Loucy (cell line): ENCODE measurements at regions not wholly inside any gene's neighbourhood (a gene's known extent, or its start where the extent isn't known, plus 50 kb on each side); places are given as distances from the start of the nearest gene placed in this dataset.

Source experiments
- H2AFZ ChIP-seq: fragments of 200-600 bp; sonication (generic); 2 replicates; pipeline ENCODE4 v1.6.0; 2016; ENCODE audit warnings: antibody characterized with exemption, mild to moderate bottlenecking, low read length, moderate library complexity
- H3F3A ChIP-seq: fragments of 200-600 bp; 2 replicates; pipeline ENCODE4 v1.6.0; 2016; ENCODE audit warnings: antibody characterized with exemption, low read depth, mild to moderate bottlenecking
- H3K27me3 ChIP-seq: fragments of 200-600 bp; sonication (generic); 2 replicates; pipeline ENCODE4 v1.6.1; 2014; ENCODE audit warnings: low read length, mild to moderate bottlenecking; ENCODE audit not compliant: insufficient read depth, poor library complexity, severe bottlenecking
- H3K36me3 ChIP-seq: fragments of 200-600 bp; sonication (generic); 2 replicates; pipeline ENCODE4 v1.6.1; 2016; ENCODE audit warnings: low read length; ENCODE audit not compliant: insufficient read depth
- H3K4me1 ChIP-seq: fragments of 200-600 bp; sonication (generic); 2 replicates; pipeline ENCODE4 v1.5.1; 2014; ENCODE audit warnings: low read length, mild to moderate bottlenecking; ENCODE audit not compliant: insufficient read depth, poor library complexity, severe bottlenecking
- H3K4me2 ChIP-seq: fragments of 200-600 bp; sonication (generic); 2 replicates; pipeline ENCODE4 v1.6.0; 2014; ENCODE audit warnings: antibody characterized with exemption, low read length, low read depth, mild to moderate bottlenecking; ENCODE audit not compliant: poor library complexity, severe bottlenecking
- H3K4me3 ChIP-seq: fragments of 200-600 bp; sonication (generic); 2 replicates; pipeline ENCODE4 v1.5.1; 2014; ENCODE audit warnings: low read length, mild to moderate bottlenecking, mixed read lengths; ENCODE audit not compliant: poor library complexity, severe bottlenecking
- H3K79me2 ChIP-seq: fragments of 200-600 bp; sonication (generic); 2 replicates; pipeline ENCODE4 v1.6.1; 2014; ENCODE audit warnings: low read length; ENCODE audit not compliant: insufficient read depth
- H3K9ac ChIP-seq: fragments of 200-600 bp; sonication (generic); 2 replicates; pipeline ENCODE4 v1.6.0; 2014; ENCODE audit warnings: mild to moderate bottlenecking, low read depth, low read length, moderate library complexity; ENCODE audit not compliant: poor library complexity, severe bottlenecking
- H3K9me2 ChIP-seq: fragments of 200-600 bp; sonication (generic); replicated peaks from 2 replicates; pipeline ENCODE4 v1.6.1; 2016; ENCODE audit warnings: low read depth, low read length, mixed read lengths
- H3K9me3 ChIP-seq: fragments of 200-600 bp; sonication (generic); 2 replicates; pipeline ENCODE4 v1.6.1; 2014; ENCODE audit warnings: mild to moderate bottlenecking, antibody characterized with exemption, low read length, low read depth; ENCODE audit not compliant: insufficient read depth
- H4K20me1 ChIP-seq: fragments of 200-600 bp; sonication (generic); 2 replicates; pipeline ENCODE4 v1.6.0; 2014; ENCODE audit warnings: antibody characterized with exemption, low read length, mild to moderate bottlenecking; ENCODE audit not compliant: insufficient read depth, poor library complexity, severe bottlenecking
- EZH2phosphoT487 ChIP-seq: fragments of 200-600 bp; IDR thresholded peaks from 2 replicates; pipeline ENCODE4 v1.6.1; 2018; ENCODE audit warnings: antibody characterized with exemption, mild to moderate bottlenecking, moderate library complexity, borderline replicate concordance
- TF ChIP-seq, protein P1 (sequence below): fragments of 200-600 bp; sonication (generic); conservative IDR thresholded peaks from 2 replicates; pipeline ENCODE4 v1.5.1; 2014; ENCODE audit warnings: mild to moderate bottlenecking, antibody characterized with exemption, low read length

DNA sequence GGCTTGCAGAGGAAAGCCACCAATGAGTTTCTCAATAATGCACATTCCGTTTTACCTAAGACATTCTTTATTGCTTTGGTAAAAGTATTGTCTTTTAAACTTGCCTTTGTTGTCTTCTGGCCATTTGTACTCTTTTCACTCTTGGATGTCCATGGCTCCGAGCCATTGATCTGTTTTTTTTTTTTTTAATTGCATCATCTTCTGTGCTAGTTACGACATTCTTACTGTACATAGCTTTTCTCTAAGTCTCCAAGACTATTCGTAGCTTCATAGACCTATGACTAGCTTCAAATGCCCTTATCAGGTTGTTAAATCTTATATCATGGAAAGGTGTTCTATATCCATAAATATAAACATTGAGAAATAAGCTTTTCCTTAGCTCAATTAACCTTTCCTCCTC is 1522.6 kb downstream of the FAM181B start:
- H3F3A ChIP-seq = no peaks in the 10 kb centered on the region
- H3K79me2 ChIP-seq = no peaks in the 10 kb centered on the region
- H3K27me3 ChIP-seq = no peaks in the 10 kb centered on the region
- no peak overlapping the region for H3K9ac ChIP-seq
- no peaks in the 10 kb centered on the region for H3K36me3 ChIP-seq
- no peak for TF ChIP-seq EZH2phosphoT487
- TF ChIP-seq, protein P1, sequence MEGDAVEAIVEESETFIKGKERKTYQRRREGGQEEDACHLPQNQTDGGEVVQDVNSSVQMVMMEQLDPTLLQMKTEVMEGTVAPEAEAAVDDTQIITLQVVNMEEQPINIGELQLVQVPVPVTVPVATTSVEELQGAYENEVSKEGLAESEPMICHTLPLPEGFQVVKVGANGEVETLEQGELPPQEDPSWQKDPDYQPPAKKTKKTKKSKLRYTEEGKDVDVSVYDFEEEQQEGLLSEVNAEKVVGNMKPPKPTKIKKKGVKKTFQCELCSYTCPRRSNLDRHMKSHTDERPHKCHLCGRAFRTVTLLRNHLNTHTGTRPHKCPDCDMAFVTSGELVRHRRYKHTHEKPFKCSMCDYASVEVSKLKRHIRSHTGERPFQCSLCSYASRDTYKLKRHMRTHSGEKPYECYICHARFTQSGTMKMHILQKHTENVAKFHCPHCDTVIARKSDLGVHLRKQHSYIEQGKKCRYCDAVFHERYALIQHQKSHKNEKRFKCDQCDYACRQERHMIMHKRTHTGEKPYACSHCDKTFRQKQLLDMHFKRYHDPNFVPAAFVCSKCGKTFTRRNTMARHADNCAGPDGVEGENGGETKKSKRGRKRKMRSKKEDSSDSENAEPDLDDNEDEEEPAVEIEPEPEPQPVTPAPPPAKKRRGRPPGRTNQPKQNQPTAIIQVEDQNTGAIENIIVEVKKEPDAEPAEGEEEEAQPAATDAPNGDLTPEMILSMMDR = no peak
- H4K20me1 ChIP-seq = no peaks in the 10 kb centered on the region
- no peaks in the 10 kb centered on the region for H3K4me1 ChIP-seq
- no peaks in the 10 kb centered on the region for H3K9me3 ChIP-seq
- no peak overlapping the region for H2AFZ ChIP-seq
- no peak overlapping the region for H3K4me2 ChIP-seq
- no peaks in the 10 kb centered on the region for H3K9me2 ChIP-seq
- no peak overlapping the region for H3K4me3 ChIP-seq

DNA sequence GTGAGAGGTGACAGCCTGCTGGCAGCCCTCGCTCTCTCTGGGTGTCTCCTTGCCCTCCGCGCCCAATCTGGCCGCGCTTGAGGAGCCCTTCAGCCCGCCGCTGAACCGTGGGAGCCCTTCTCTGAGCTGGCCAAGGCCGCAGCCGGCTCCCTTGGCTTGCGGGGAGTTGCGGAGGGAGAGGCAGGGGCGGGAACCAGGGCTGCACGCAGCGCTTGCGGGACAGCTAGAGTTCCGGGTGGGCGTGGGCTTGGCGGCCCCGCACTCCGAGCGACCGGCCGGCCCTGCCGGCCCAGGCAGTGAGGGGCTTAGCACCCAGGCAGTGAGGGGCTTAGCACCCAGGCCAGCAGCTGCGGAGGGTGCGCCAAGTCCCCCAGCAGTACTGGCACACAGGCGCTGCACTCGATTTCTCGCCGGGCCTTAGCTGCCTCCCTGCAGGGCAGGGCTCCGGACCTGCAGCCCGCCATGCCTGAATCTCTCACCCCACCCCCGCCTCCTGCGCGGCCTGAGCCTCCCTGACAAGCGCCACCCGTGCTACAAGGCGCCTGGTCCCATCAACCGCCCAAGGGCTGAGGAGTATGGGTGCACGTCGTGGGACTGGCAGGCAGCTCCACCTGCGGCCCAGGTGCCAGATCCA is 1526.1 kb downstream of the FAM181B start:
- TF ChIP-seq, protein P1 = no peak
- no peak overlapping the region for H3K4me2 ChIP-seq
- H3K9me3 ChIP-seq = no peaks in the 10 kb centered on the region
- no peaks in the 10 kb centered on the region for H3K9me2 ChIP-seq
- no peaks in the 10 kb centered on the region for H3K4me1 ChIP-seq
- no peaks in the 10 kb centered on the region for H3K27me3 ChIP-seq
- H3K36me3 ChIP-seq = no peaks in the 10 kb centered on the region
- no peaks in the 10 kb centered on the region for H3K79me2 ChIP-seq
- no peaks in the 10 kb centered on the region for H3F3A ChIP-seq
- H4K20me1 ChIP-seq = no peaks in the 10 kb centered on the region
- H3K9ac ChIP-seq = no peak overlapping the region
- H2AFZ ChIP-seq = no peak overlapping the region
- no peak overlapping the region for H3K4me3 ChIP-seq

DNA sequence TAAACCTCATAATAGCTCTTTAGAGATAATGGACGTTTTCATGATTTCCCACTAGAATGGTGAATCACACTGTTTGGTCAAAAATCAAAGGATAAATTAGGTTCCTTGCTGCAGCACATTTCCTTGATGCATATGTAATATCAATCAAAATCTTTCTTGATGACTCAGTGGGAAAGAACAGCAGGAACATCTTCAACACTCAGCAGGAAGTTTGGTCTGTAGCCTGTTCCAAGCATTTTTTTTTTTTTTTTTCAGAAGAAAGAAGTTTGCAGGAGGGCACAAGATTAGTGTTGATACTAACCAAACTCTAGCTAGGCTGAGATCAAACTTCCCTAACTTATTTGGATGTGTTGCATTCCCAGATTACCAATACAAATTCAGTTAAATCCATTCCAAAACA is 1529.8 kb downstream of the FAM181B start:
- no peaks in the 10 kb centered on the region for H3K79me2 ChIP-seq
- H3K36me3 ChIP-seq = no peaks in the 10 kb centered on the region
- no peaks in the 10 kb centered on the region for H3K9me2 ChIP-seq
- no peak overlapping the region for H3K4me2 ChIP-seq
- no peak overlapping the region for H2AFZ ChIP-seq
- no peaks in the 10 kb centered on the region for H3K9me3 ChIP-seq
- no peaks in the 10 kb centered on the region for H4K20me1 ChIP-seq
- TF ChIP-seq, protein P1 = no peak
- TF ChIP-seq EZH2phosphoT487 = no peak
- no peaks in the 10 kb centered on the region for H3K27me3 ChIP-seq
- H3F3A ChIP-seq = no peaks in the 10 kb centered on the region
- no peak overlapping the region for H3K9ac ChIP-seq
- no peaks in the 10 kb centered on the region for H3K4me1 ChIP-seq
- no peak overlapping the region for H3K4me3 ChIP-seq
